GM12878 (cell line): ENCODE measurements at regions not wholly inside any gene's neighbourhood (a gene's known extent, or its start where the extent isn't known, plus 50 kb on each side); places are given as distances from the start of the nearest gene placed in this dataset.

Experiments used
- ATAC-seq: fragments of 200-7000 bp; cut with Tn5 transposase; 3 replicates; pipeline ENCODE4 v1.9.1; 2020; ENCODE audit warnings: mild to moderate bottlenecking, moderate library complexity
- BruUV-seq: library from RNA; stranded (reverse); fragments of 400-500 nt; replicated peaks from 2 replicates; lab custom pipeline; 2021; lab: Mats Ljungman, UMichigan
- CTCF ChIA-PET: fragments of 300-600 bp; sonication (Branson Sonifier 250); formaldehyde crosslinking; extraction: SDS; loops from one replicate; lab custom pipeline; 2021; ENCODE audit warnings: inconsistent platforms; lab: Yijun Ruan, JAX
- POLR2A ChIA-PET: fragments of 350-600 bp; formaldehyde crosslinking; extraction: SDS; loops from one replicate; lab custom pipeline; 2021; ENCODE audit warnings: inconsistent platforms; lab: Charles Lee
- RAD21 ChIA-PET: fragments of 300-600 bp; sonication (Branson Sonifier 250); formaldehyde crosslinking; loops from one replicate; lab custom pipeline; 2023; ENCODE audit warnings: antibody characterized with exemption; ENCODE audit not compliant: unreplicated experiment; lab: Charles Lee
- SMC1A ChIA-PET: fragments of 300-600 bp; sonication (Branson Sonifier 250); formaldehyde crosslinking; loops from one replicate; lab custom pipeline; 2023; ENCODE audit not compliant: unreplicated experiment, uncharacterized antibody; lab: Charles Lee
- DNase-seq: peaks from one replicate; pipeline ENCODE4 v3.0.0-alpha.2; 2011; ENCODE audit warnings: low read depth, low spot score
- FAIRE-seq: peaks from 3 replicates; lab custom pipeline; 2011; peaks lifted over from hg19 to GRCh38; lab: Jason Lieb, UNC
- H2AFZ ChIP-seq: 2 replicates; pipeline ENCODE4 v1.6.0; 2011; ENCODE audit warnings: low read depth, low read length, control low read depth; ENCODE audit not compliant: control insufficient read depth
- H3K27ac ChIP-seq: 2 replicates; pipeline ENCODE4 v1.5.1; 2011; ENCODE audit warnings: control low read depth; ENCODE audit not compliant: control insufficient read depth, insufficient read depth
- H3K27me3 ChIP-seq, 2 experiments: replicated peaks in 1 of 2; 2 replicates each; pipeline versions ENCODE4 v1.6.0 to v1.6.1; 2011; ENCODE audit warnings: low read length in 1 of 2; ENCODE audit not compliant: control insufficient read depth in 2 of 2, insufficient read depth in 2 of 2
- H3K36me3 ChIP-seq, 2 experiments: 2 replicates each; pipeline ENCODE4 v1.5.1; 2011; ENCODE audit warnings: low read length in 1 of 2; ENCODE audit not compliant: control insufficient read depth in 2 of 2, insufficient read depth in 2 of 2
- H3K4me1 ChIP-seq: 2 replicates; pipeline ENCODE4 v1.6.1; 2011; ENCODE audit warnings: mild to moderate bottlenecking, low read length, moderate library complexity, mixed read lengths; ENCODE audit not compliant: control insufficient read depth, insufficient read depth
- H3K4me2 ChIP-seq: 2 replicates; pipeline ENCODE4 v1.6.0; 2011; ENCODE audit warnings: control low read depth; ENCODE audit not compliant: control insufficient read depth, insufficient read depth
- H3K4me3 ChIP-seq: fragments of 200-600 bp; sonication (generic); 2 replicates; pipeline ENCODE4 v1.5.1; 2016
- H3K79me2 ChIP-seq: 2 replicates; pipeline ENCODE4 v1.6.0; 2011; ENCODE audit warnings: low read length; ENCODE audit not compliant: control insufficient read depth, insufficient read depth
- H3K9ac ChIP-seq: 2 replicates; pipeline ENCODE4 v1.8.0; 2011; ENCODE audit warnings: low read length, control low read depth, mixed read lengths; ENCODE audit not compliant: control insufficient read depth, insufficient read depth
- H3K9me3 ChIP-seq: replicated peaks from 3 replicates; pipeline ENCODE4 v1.5.1; 2011; ENCODE audit warnings: mild to moderate bottlenecking, low read length; ENCODE audit not compliant: control insufficient read depth, insufficient read depth
- H4K20me1 ChIP-seq: 2 replicates; pipeline ENCODE4 v1.6.0; 2011; ENCODE audit not compliant: control insufficient read depth, insufficient read depth
- ASH2L ChIP-seq: fragments of 300-600, 200-600 bp; sonication (generic); IDR thresholded peaks from 2 replicates; pipeline ENCODE4 v1.6.1; 2017; ENCODE audit warnings: low read depth, mild to moderate bottlenecking, borderline replicate concordance
- EGR1 ChIP-seq, 2 experiments: IDR thresholded peaks; 1 replicate in 1 of 2; 2 replicates in 1 of 2; pipeline ENCODE4 v1.6.1; 2011 to 2012; ENCODE audit warnings: low read depth in 2 of 2, low read length in 2 of 2, borderline replicate concordance in 1 of 2, mild to moderate bottlenecking in 1 of 2, moderate library complexity in 1 of 2
- NR2C1 ChIP-seq: fragments of 450-650 bp; IDR thresholded peaks from 2 replicates; pipeline ENCODE4 v1.6.1; 2017; ENCODE audit warnings: antibody characterized with exemption, mild to moderate bottlenecking, moderate library complexity
- RAD51 ChIP-seq: fragments of 450-650 bp; IDR thresholded peaks from 2 replicates; pipeline ENCODE4 v1.6.1; 2016; ENCODE audit warnings: moderate library complexity, mild to moderate bottlenecking, inconsistent platforms
- RELA ChIP-seq: fragments of 450-650 bp; IDR thresholded peaks from 2 replicates; pipeline ENCODE4 v1.8.0; 2014; ENCODE audit warnings: borderline replicate concordance; ENCODE audit not compliant: partially characterized antibody
- WGBS: methylation state at CpG from one replicate; pipeline ENCODE4 v1.1.6; 2016; ENCODE audit warnings: low lambda C conversion rate; ENCODE audit not compliant: insufficient replicate concordance, insufficient coverage; ENCODE audit errors: missing lambda C conversion rate; 5-methylcytosine and 5-hydroxymethylcytosine counted together
- in situ Hi-C: fragments of 300-500 bp; cut with MboI; formaldehyde crosslinking; loops from 9 replicates; pipeline ENCODE4 v1.14.3; 2018; ENCODE audit warnings: mixed read lengths
- intact Hi-C: fragments of 100-400 bp; cut with micrococcal nuclease; formaldehyde crosslinking; loops from one replicate; pipeline ENCODE4 v1.14.2; 2022; ENCODE audit not compliant: unreplicated experiment
- TF ChIP-seq, protein P1 (sequence below): fragments of 450-650 bp; IDR thresholded peaks from 2 replicates; pipeline ENCODE4 v1.6.1; 2017; ENCODE audit warnings: borderline replicate concordance

DNA sequence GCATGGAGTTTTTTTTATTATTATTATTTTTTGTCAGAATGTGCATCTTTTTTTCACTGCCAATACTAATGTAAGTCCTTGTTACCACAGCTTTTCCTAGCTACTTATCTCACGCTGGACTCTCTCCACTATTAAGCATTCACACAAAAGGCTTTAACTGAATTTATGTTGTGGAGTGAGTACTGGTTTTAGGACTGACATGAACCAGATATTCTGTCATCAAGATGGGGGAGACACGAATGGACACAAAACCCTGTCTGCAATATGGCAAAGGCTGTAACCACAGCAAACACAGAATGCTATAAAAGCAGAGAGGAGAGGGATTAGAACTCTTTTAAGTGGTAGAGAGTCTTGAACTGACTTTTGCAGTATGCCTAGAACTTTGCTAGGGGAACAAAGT is 592.2 kb upstream of the TBL1XR1 start (continued):
- TF ChIP-seq, protein P1, sequence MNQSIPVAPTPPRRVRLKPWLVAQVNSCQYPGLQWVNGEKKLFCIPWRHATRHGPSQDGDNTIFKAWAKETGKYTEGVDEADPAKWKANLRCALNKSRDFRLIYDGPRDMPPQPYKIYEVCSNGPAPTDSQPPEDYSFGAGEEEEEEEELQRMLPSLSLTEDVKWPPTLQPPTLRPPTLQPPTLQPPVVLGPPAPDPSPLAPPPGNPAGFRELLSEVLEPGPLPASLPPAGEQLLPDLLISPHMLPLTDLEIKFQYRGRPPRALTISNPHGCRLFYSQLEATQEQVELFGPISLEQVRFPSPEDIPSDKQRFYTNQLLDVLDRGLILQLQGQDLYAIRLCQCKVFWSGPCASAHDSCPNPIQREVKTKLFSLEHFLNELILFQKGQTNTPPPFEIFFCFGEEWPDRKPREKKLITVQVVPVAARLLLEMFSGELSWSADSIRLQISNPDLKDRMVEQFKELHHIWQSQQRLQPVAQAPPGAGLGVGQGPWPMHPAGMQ: no peak
- no peak for TF ChIP-seq RAD51
- no peak for TF ChIP-seq ASH2L
- no peak for TF ChIP-seq EGR1 (IDR thresholded peaks at IDR 0.05; ENCODE audit: borderline replicate concordance in 1 of 2, low read depth in 2 of 2, low read length in 2 of 2)

DNA sequence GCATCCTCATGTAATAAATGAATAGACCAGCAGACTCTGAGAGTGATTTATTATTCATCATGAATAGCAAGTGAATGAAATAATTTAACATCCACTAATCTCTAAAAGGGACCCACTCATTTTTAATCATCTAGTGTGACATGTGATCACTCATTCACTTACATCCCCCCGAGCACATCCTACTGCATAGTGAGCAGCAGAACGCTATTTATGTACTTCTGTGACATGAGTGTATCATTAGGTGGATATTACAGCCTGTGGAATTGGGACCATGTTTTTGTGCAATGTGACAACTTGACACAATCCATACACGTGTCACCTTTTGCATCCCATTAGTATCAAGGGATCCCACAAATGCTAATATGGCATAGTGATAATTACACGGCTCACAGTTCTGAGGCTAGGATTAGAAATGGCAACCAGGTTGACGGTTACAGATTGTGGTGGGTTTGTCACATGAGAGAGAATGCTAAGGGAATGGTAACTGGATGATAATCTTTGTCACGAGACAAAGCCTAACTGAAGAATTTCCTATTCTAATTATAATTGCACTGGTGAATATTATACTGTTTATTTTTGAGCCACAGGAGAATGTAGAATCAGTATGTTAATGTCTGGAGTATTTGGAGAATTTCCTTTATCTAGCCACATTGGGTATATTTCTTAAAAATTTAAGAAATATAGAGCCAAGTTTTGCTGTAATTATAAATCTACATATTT is 595.2 kb upstream of the TBL1XR1 start:
- POLR2A ChIA-PET: no interaction called here
- ATAC-seq: no peak

More for the DNA sequence above, 595.2 kb upstream of the TBL1XR1 start:
- BruUV-seq: no TSS peak
- no peak overlapping the region for H3K4me2 ChIP-seq
- no peaks in the 10 kb centered on the region for H4K20me1 ChIP-seq
- ChIA-PET SMC1A (no interaction called here), RAD21 (interaction anchor here (0.6 kb wide), 1 partner anchor 90 kb away, joined by 3 read pairs; no protein-coding TSS in a partner anchor), CTCF (no interaction called here)
- no peaks in the 10 kb centered on the region for H3K36me3 ChIP-seq
- H3K9ac ChIP-seq: no peak overlapping the region
- FAIRE-seq (no peak), DNase-seq (no peak)
- no peaks in the 10 kb centered on the region; a peak in 1 of 4 replicates for H3K27me3 ChIP-seq
- no peaks in the 10 kb centered on the region for H3K9me3 ChIP-seq
- WGBS: 31% methylated on average over 6 of the region's 6 CpGs
- intact Hi-C loops (no loop called here), in situ Hi-C loops (no loop called here)
- no peak overlapping the region for H3K4me3 ChIP-seq
- H3K4me1 ChIP-seq: no peaks in the 10 kb centered on the region
- no peak overlapping the region for H2AFZ ChIP-seq
- TF ChIP-seq RELA (no peak), NR2C1 (no peak)
- H3K79me2 ChIP-seq: no peaks in the 10 kb centered on the region
- H3K27ac ChIP-seq: no peak overlapping the region
